AG04450 (cell line): ENCODE measurements at regions not wholly inside any gene's neighbourhood (a gene's known extent, or its start where the extent isn't known, plus 50 kb on each side); places are given as distances from the start of the nearest gene placed in this dataset.
A peak's percentile ranks its signal among the peaks of the same experiment; 100 is the strongest.
"Not testable (repeated sequence)": the region's sequence is repeated elsewhere in the genome, so short reads cannot be mapped to it uniquely, and the experiment has no call there.

Source experiments
- CTCF ChIA-PET: fragments of 300-600, 350-600 bp; formaldehyde crosslinking; extraction: SDS; loops from one replicate; lab custom pipeline; 2022; ENCODE audit warnings: antibody characterized with exemption, inconsistent platforms; lab: Charles Lee
- POLR2A ChIA-PET: fragments of 350-600 bp; formaldehyde crosslinking; extraction: SDS; loops from one replicate; lab custom pipeline; 2021; ENCODE audit warnings: antibody characterized with exemption, inconsistent platforms; lab: Yijun Ruan, JAX
- DNase-seq: peaks from one replicate; pipeline ENCODE4 v3.0.0-alpha.2; 2011; ENCODE audit warnings: low read depth, low spot score
- H3K27ac ChIP-seq: one replicate; pipeline ENCODE4 v1.5.1; 2012; ENCODE audit warnings: low read depth, low read length, control low read depth
- H3K27me3 ChIP-seq: one replicate; pipeline ENCODE4 v1.6.0; 2012; ENCODE audit warnings: low read length; ENCODE audit not compliant: control insufficient read depth, insufficient read depth
- H3K4me3 ChIP-seq: 2 replicates; pipeline ENCODE4 v1.5.1; 2011; ENCODE audit warnings: mild to moderate bottlenecking, low read depth, low read length, control low read depth
- H3K9me3 ChIP-seq: 2 replicates; pipeline ENCODE4 v1.5.1; 2012; ENCODE audit warnings: low read length; ENCODE audit not compliant: control insufficient read depth, insufficient read depth
- CTCF ChIP-seq: IDR thresholded peaks from 2 replicates; pipeline ENCODE4 v1.5.1; 2011; ENCODE audit warnings: low read depth, low read length, control low read depth, inconsistent platforms

GRCh38 chr2:36290306-36290856 is 65.2 kb upstream of the CRIM1 start:
- Histone ChIP-seq H3K27ac (no peak overlapping the region), H3K9me3 (no peaks in the 10 kb centered on the region), H3K4me3 (no peak overlapping the region), H3K27me3 (no peaks in the 10 kb centered on the region)
- ChIA-PET POLR2A (no interaction called here), CTCF (no interaction called here)
- TF ChIP-seq CTCF: no peak
- DNase-seq: no peak

GRCh38 chr2:36289731-36290130 is 65.8 kb upstream of the CRIM1 start:
- ChIA-PET POLR2A (no interaction called here), CTCF (no interaction called here)
- no peaks in the 10 kb centered on the region for H3K9me3 ChIP-seq
- no peak for DNase-seq
- H3K4me3 ChIP-seq: no peak overlapping the region
- no peak overlapping the region for H3K27ac ChIP-seq
- no peaks in the 10 kb centered on the region for H3K27me3 ChIP-seq
- TF ChIP-seq CTCF: no peak

- POLR2A ChIA-PET: no interaction called here
- Histone ChIP-seq H3K27ac (no peak overlapping the region), H3K4me3 (no peak overlapping the region), H3K9me3 (no peaks in the 10 kb centered on the region), H3K27me3 (no peaks in the 10 kb centered on the region)
- TF ChIP-seq CTCF: no peak
- peak; percentile 15 for DNase-seq
- CTCF ChIA-PET: interaction anchor here (1.4 kb wide), 1 partner anchor 34 kb away, joined by 9 read pairs; no protein-coding TSS in a partner anchor
Measured at GRCh38 chr2:36287363-36288275, 68.0 kb upstream of the CRIM1 start.

- H3K27ac ChIP-seq, H3K4me3 ChIP-seq, POLR2A ChIA-PET, DNase-seq, H3K27me3 ChIP-seq, H3K9me3 ChIP-seq, CTCF ChIA-PET: not testable (repeated sequence)
Measured at GRCh38 chr2:36279506-36279905, 76.1 kb upstream of the CRIM1 start.

- CTCF ChIA-PET: interaction anchor here (1.1 kb wide), 1 partner anchor 45 kb away, joined by 3 read pairs; no protein-coding TSS in a partner anchor
- no peak overlapping the region for H3K4me3 ChIP-seq
- no peaks in the 10 kb centered on the region for H3K9me3 ChIP-seq
- no peak overlapping the region for H3K27ac ChIP-seq
- POLR2A ChIA-PET: no interaction called here
- no peak for DNase-seq
- no peak for TF ChIP-seq CTCF
- H3K27me3 ChIP-seq: no peaks in the 10 kb centered on the region
Measured at GRCh38 chr2:36277881-36278523, 77.6 kb upstream of the CRIM1 start.
